ENCODE measurements at regions not wholly inside any gene's neighbourhood (a gene's known extent, or its start where the extent isn't known, plus 50 kb on each side); places are given as distances from the start of the nearest gene placed in this dataset.

GRCh38 chr4:117370944-117371668, 285.7 kb upstream of the TRAM1L1 start:
- H3K27ac ChIP-seq: no peak overlapping the region
- H3K27me3 ChIP-seq: no peaks in the 10 kb centered on the region
- H3K36me3 ChIP-seq: no peaks in the 10 kb centered on the region
- ATAC-seq: no peak
- no peak for TF ChIP-seq POLR2A (IDR thresholded peaks at IDR 0.05)
- TF ChIP-seq CTCF (IDR thresholded peaks at IDR 0.05): no peak
- no peaks in the 10 kb centered on the region for H3K4me1 ChIP-seq
- 70 to 72% methylated on average over 1 to 4 of the region's 4 CpGs for WGBS, 2 donors (ENCODE audit: low coverage in 1 of 2)
- no peaks in the 10 kb centered on the region for H3K9me3 ChIP-seq
- H3K4me3 ChIP-seq: no peak overlapping the region

- ATAC-seq: no peak
- WGBS, 2 donors (ENCODE audit: low coverage in 1 of 2): 32 to 41% methylated on average over 3 of the region's 3 CpGs
Measured at GRCh38 chr4:117375101-117375500, 289.7 kb upstream of the TRAM1L1 start.

GRCh38 chr4:117376692-117377091, 291.3 kb upstream of the TRAM1L1 start:
- no peaks in the 10 kb centered on the region for H3K9me3 ChIP-seq
- no peaks in the 10 kb centered on the region for H3K4me1 ChIP-seq
- H3K4me3 ChIP-seq: no peak overlapping the region
- no peak for ATAC-seq
- no peaks in the 10 kb centered on the region for H3K27me3 ChIP-seq
- no peak overlapping the region for H3K27ac ChIP-seq
- no peaks in the 10 kb centered on the region for H3K36me3 ChIP-seq
- no peak for TF ChIP-seq EP300 (IDR thresholded peaks at IDR 0.05)
- no peak for TF ChIP-seq CTCF (IDR thresholded peaks at IDR 0.05)
- TF ChIP-seq POLR2AphosphoS5 (IDR thresholded peaks at IDR 0.05): no peak
- TF ChIP-seq POLR2A (IDR thresholded peaks at IDR 0.05): no peak

More at GRCh38 chr4:117375101-117375500, 289.7 kb upstream of the TRAM1L1 start:
- H3K4me3 ChIP-seq: no peak overlapping the region
- H3K27ac ChIP-seq: no peak overlapping the region
- no peaks in the 10 kb centered on the region for H3K27me3 ChIP-seq
- H3K9me3 ChIP-seq: no peaks in the 10 kb centered on the region
- no peaks in the 10 kb centered on the region for H3K36me3 ChIP-seq
- TF ChIP-seq POLR2AphosphoS5 (IDR thresholded peaks at IDR 0.05) (no peak), EP300 (IDR thresholded peaks at IDR 0.05) (no peak), CTCF (IDR thresholded peaks at IDR 0.05) (no peak), POLR2A (IDR thresholded peaks at IDR 0.05) (no peak)
- no peaks in the 10 kb centered on the region for H3K4me1 ChIP-seq

GRCh38 chr4:117378942-117379341, 293.6 kb upstream of the TRAM1L1 start:
- no peak for ATAC-seq
- Histone ChIP-seq H3K9me3 (no peaks in the 10 kb centered on the region), H3K27me3 (no peaks in the 10 kb centered on the region), H3K36me3 (no peaks in the 10 kb centered on the region), H3K4me3 (no peak overlapping the region), H3K4me1 (no peaks in the 10 kb centered on the region), H3K27ac (no peak overlapping the region)
- 88 to 100% methylated on average over 2 to 7 of the region's 7 CpGs for WGBS, 2 donors (ENCODE audit: low coverage in 1 of 2)
- TF ChIP-seq EP300 (IDR thresholded peaks at IDR 0.05): no peak
- no peak for TF ChIP-seq POLR2AphosphoS5 (IDR thresholded peaks at IDR 0.05)
- no peak for TF ChIP-seq CTCF (IDR thresholded peaks at IDR 0.05)
- TF ChIP-seq POLR2A (IDR thresholded peaks at IDR 0.05): no peak

GRCh38 chr4:117383468-117383867, 298.1 kb upstream of the TRAM1L1 start:
- no peaks in the 10 kb centered on the region for H3K36me3 ChIP-seq
- H3K27me3 ChIP-seq: no peaks in the 10 kb centered on the region
- no peak overlapping the region for H3K4me3 ChIP-seq
- ATAC-seq: no peak
- H3K27ac ChIP-seq: no peak overlapping the region
- no peaks in the 10 kb centered on the region for H3K4me1 ChIP-seq
- WGBS, 2 donors (ENCODE audit: low coverage in 1 of 2): 88% methylated on average over 1 of the region's 1 CpG
- TF ChIP-seq EP300 (IDR thresholded peaks at IDR 0.05) (no peak), CTCF (IDR thresholded peaks at IDR 0.05) (no peak), POLR2AphosphoS5 (IDR thresholded peaks at IDR 0.05) (no peak), POLR2A (IDR thresholded peaks at IDR 0.05) (no peak)
- no peaks in the 10 kb centered on the region for H3K9me3 ChIP-seq

Data from gastroesophageal sphincter (tissue), 4 donors.